ENCODE measurements at regions not wholly inside any gene's neighbourhood (a gene's known extent, or its start where the extent isn't known, plus 50 kb on each side); places are given as distances from the start of the nearest gene placed in this dataset.

DNA sequence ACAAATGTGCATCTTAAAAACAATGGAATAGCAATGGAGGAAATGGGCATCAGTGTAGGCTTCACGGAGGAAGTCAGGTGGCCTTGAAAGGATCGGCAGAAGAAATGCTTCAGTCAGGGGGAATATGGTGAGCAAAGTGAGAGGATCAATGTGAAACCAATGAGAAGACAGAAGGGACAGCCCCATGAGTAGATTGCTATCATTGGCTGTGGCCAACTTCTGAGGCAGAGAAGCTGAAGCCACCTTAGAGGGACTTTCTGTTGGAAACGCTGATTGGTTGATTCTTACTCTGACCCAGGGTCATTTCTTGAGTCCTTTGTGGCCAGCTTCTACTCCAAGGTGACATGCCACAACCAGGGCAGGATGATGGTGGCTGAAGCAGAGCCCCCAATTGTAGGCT, 130.7 kb upstream of the ZNF648 start:
- TF ChIP-seq, protein P1, sequence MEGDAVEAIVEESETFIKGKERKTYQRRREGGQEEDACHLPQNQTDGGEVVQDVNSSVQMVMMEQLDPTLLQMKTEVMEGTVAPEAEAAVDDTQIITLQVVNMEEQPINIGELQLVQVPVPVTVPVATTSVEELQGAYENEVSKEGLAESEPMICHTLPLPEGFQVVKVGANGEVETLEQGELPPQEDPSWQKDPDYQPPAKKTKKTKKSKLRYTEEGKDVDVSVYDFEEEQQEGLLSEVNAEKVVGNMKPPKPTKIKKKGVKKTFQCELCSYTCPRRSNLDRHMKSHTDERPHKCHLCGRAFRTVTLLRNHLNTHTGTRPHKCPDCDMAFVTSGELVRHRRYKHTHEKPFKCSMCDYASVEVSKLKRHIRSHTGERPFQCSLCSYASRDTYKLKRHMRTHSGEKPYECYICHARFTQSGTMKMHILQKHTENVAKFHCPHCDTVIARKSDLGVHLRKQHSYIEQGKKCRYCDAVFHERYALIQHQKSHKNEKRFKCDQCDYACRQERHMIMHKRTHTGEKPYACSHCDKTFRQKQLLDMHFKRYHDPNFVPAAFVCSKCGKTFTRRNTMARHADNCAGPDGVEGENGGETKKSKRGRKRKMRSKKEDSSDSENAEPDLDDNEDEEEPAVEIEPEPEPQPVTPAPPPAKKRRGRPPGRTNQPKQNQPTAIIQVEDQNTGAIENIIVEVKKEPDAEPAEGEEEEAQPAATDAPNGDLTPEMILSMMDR (IDR thresholded peaks at IDR 0.05; ENCODE audit: low read length) = no peak
- TF ChIP-seq EZH2 (optimal IDR thresholded peaks at IDR 0.05; ENCODE audit: low read depth, low read length) = no peak

Data from MM.1S (cell line).